GM19324 (cell line): ENCODE measurements at regions not wholly inside any gene's neighbourhood (a gene's known extent, or its start where the extent isn't known, plus 50 kb on each side); places are given as distances from the start of the nearest gene placed in this dataset.
"Not testable (repeated sequence)": the region's sequence is repeated elsewhere in the genome, so short reads cannot be mapped to it uniquely, and the experiment has no call there.

ENCODE experiments used
- ATAC-seq: cut with Tn5 transposase; IDR thresholded peaks from one replicate; pipeline ENCODE4 v1.9.1; 2021; ENCODE audit warnings: mild to moderate bottlenecking, moderate library complexity; ENCODE audit not compliant: unreplicated experiment, low FRiP score

GRCh38 chr9:38259056-38259455 is 133.4 kb upstream of the ALDH1B1 start:
- ATAC-seq, result no peak

- no peak for ATAC-seq
These were observed 134.8 kb upstream of the ALDH1B1 start for GRCh38 chr9:38257626-38258215.

GRCh38 chr9:38256461-38256860 is 136.0 kb upstream of the ALDH1B1 start:
- ATAC-seq, result no peak

- no peak for ATAC-seq
These were observed 136.9 kb upstream of the ALDH1B1 start for GRCh38 chr9:38255599-38255998.

GRCh38 chr9:38254756-38255155 is 137.7 kb upstream of the ALDH1B1 start:
- ATAC-seq, result no peak

- ATAC-seq, result no peak
These were observed 138.4 kb upstream of the ALDH1B1 start for GRCh38 chr9:38254151-38254550.

- no peak for ATAC-seq
These were observed 139.3 kb upstream of the ALDH1B1 start for GRCh38 chr9:38253200-38253599.

- ATAC-seq, result no peak
These were observed 141.3 kb upstream of the ALDH1B1 start for GRCh38 chr9:38251036-38251860.

- no peak for ATAC-seq
These were observed 142.0 kb upstream of the ALDH1B1 start for GRCh38 chr9:38250279-38251035.

- ATAC-seq, result no peak
These were observed 142.8 kb upstream of the ALDH1B1 start for GRCh38 chr9:38249587-38250210.

GRCh38 chr9:38249049-38249448 is 143.5 kb upstream of the ALDH1B1 start:
- ATAC-seq, result no peak

GRCh38 chr9:38246833-38247232 is 145.7 kb upstream of the ALDH1B1 start:
- no peak for ATAC-seq

GRCh38 chr9:38244971-38245370 is 147.5 kb upstream of the ALDH1B1 start:
- no peak for ATAC-seq

- no peak for ATAC-seq
These were observed 148.5 kb upstream of the ALDH1B1 start for GRCh38 chr9:38243993-38244392.

GRCh38 chr9:38242151-38242550 is 150.4 kb upstream of the ALDH1B1 start:
- not testable (repeated sequence) for ATAC-seq

GRCh38 chr9:38240051-38240450 is 152.5 kb upstream of the ALDH1B1 start:
- ATAC-seq, result no peak

- ATAC-seq, result no peak
These were observed 157.3 kb upstream of the ALDH1B1 start for GRCh38 chr9:38235244-38235643.

- no peak for ATAC-seq
These were observed 157.9 kb upstream of the ALDH1B1 start for GRCh38 chr9:38234479-38235170.

GRCh38 chr9:38233796-38234355 is 158.6 kb upstream of the ALDH1B1 start:
- no peak for ATAC-seq

GRCh38 chr9:38233343-38233742 is 159.2 kb upstream of the ALDH1B1 start:
- ATAC-seq, result no peak
